ENCODE measurements at regions not wholly inside any gene's neighbourhood (a gene's known extent, or its start where the extent isn't known, plus 50 kb on each side); places are given as distances from the start of the nearest gene placed in this dataset.

GRCh38 chr13:22148187-22148586 lies 477.3 kb downstream of the FGF9 start:
- Histone ChIP-seq H3K4me3 (no peak overlapping the region), H3K36me3 (ENCODE audit: control insufficient read depth, insufficient read depth, low read length) (no peaks in the 10 kb centered on the region), H2AFZ (ENCODE audit: low read depth, low read length) (no peak overlapping the region), H3K79me2 (ENCODE audit: control insufficient read depth, insufficient read depth, low read length) (no peaks in the 10 kb centered on the region), H3K27me3 (ENCODE audit: control insufficient read depth in 2 of 2, insufficient read depth in 2 of 2, low read length in 2 of 2) (no peaks in the 10 kb centered on the region), H3K9me3 (replicated peaks; ENCODE audit: control insufficient read depth, insufficient read depth, low read depth, low read length) (no peaks in the 10 kb centered on the region), H3K9me1 (ENCODE audit: control insufficient read depth, insufficient read depth, low read length) (no peaks in the 10 kb centered on the region), H3K4me2 (ENCODE audit: insufficient read depth, low read length) (no peak overlapping the region), H3K9ac (ENCODE audit: insufficient read depth in 1 of 2, low read depth in 2 of 2, low read length in 2 of 2) (no peak overlapping the region), H4K20me1 (replicated peaks; ENCODE audit: control insufficient read depth, insufficient read depth, low read length) (no peaks in the 10 kb centered on the region), H3K4me1 (replicated peaks in 1 of 2; ENCODE audit: control insufficient read depth in 2 of 2, insufficient read depth in 2 of 2, low read length in 2 of 2) (no peaks in the 10 kb centered on the region), H3K27ac (ENCODE audit: extremely low read depth, low read depth, low read length) (no peak overlapping the region)
- ChIA-PET POLR2A (no interaction called here), CTCF (ENCODE audit: low intra/inter-chr PET ratio) (no interaction called here)
- DNase-seq (ENCODE audit: extremely low read depth in 1 of 4, low spot score in 3 of 4) (no peak), FAIRE-seq (no peak), ATAC-seq (no peak)
- in situ Hi-C loops (cut with MboI), result no loop called here
- BruUV-seq (replicated peaks), result no TSS peak
- no peak for TF ChIP-seq HNRNPLL (IDR thresholded peaks at IDR 0.05; ENCODE audit: low read depth, low read length, poor library complexity, severe bottlenecking)
- TF ChIP-seq, protein P1, sequence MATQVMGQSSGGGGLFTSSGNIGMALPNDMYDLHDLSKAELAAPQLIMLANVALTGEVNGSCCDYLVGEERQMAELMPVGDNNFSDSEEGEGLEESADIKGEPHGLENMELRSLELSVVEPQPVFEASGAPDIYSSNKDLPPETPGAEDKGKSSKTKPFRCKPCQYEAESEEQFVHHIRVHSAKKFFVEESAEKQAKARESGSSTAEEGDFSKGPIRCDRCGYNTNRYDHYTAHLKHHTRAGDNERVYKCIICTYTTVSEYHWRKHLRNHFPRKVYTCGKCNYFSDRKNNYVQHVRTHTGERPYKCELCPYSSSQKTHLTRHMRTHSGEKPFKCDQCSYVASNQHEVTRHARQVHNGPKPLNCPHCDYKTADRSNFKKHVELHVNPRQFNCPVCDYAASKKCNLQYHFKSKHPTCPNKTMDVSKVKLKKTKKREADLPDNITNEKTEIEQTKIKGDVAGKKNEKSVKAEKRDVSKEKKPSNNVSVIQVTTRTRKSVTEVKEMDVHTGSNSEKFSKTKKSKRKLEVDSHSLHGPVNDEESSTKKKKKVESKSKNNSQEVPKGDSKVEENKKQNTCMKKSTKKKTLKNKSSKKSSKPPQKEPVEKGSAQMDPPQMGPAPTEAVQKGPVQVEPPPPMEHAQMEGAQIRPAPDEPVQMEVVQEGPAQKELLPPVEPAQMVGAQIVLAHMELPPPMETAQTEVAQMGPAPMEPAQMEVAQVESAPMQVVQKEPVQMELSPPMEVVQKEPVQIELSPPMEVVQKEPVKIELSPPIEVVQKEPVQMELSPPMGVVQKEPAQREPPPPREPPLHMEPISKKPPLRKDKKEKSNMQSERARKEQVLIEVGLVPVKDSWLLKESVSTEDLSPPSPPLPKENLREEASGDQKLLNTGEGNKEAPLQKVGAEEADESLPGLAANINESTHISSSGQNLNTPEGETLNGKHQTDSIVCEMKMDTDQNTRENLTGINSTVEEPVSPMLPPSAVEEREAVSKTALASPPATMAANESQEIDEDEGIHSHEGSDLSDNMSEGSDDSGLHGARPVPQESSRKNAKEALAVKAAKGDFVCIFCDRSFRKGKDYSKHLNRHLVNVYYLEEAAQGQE (IDR thresholded peaks at IDR 0.05; ENCODE audit: borderline replicate concordance), result 0 out of 2 replicates have a peak, but pooled peaks have one; percentile 5
- TF ChIP-seq, protein P1 (CRISPR knock-in tag; IDR thresholded peaks at IDR 0.05; ENCODE audit: low read depth), result no peak
- intact Hi-C loops (cut with micrococcal nuclease), result no loop called here
- 0% methylated on average over 2 of the region's 3 CpGs for WGBS (ENCODE audit: insufficient coverage, low coverage, missing lambda C conversion rate)
